ENCODE measurements at regions not wholly inside any gene's neighbourhood (a gene's known extent, or its start where the extent isn't known, plus 50 kb on each side); places are given as distances from the start of the nearest gene placed in this dataset.
A peak's percentile ranks its signal among the peaks of the same experiment; 100 is the strongest.
"Not testable (repeated sequence)": the region's sequence is repeated elsewhere in the genome, so short reads cannot be mapped to it uniquely, and the experiment has no call there.

GRCh38 chr20:41738604-41739206 lies 120.5 kb upstream of the CHD6 start:
- WGBS (ENCODE audit: insufficient coverage) = 4% methylated on average over 5 of the region's 6 CpGs
- peak; percentile 36 for DNase-seq
- Histone ChIP-seq H3K4me3 (ENCODE audit: low read length) (no peak overlapping the region), H3K27me3 (ENCODE audit: control insufficient read depth, insufficient read depth, low read length) (no peaks in the 10 kb centered on the region), H3K27ac (ENCODE audit: low read length) (no peak overlapping the region), H3K36me3 (ENCODE audit: control insufficient read depth, insufficient read depth, low read length) (no peaks in the 10 kb centered on the region), H3K4me1 (ENCODE audit: control insufficient read depth, insufficient read depth, low read length) (no peaks in the 10 kb centered on the region), H3K9me3 (replicated peaks; ENCODE audit: control insufficient read depth, low read depth, low read length) (peaks cover 3% of the 10 kb centered on the region)

- DNase-seq = no peak
- no CpG with 5 or more reads among the region's 3 CpGs for WGBS (ENCODE audit: insufficient coverage)
- peaks cover 3% of the 10 kb centered on the region for H3K9me3 ChIP-seq (replicated peaks; ENCODE audit: control insufficient read depth, low read depth, low read length)
- no peak overlapping the region for H3K27ac ChIP-seq (ENCODE audit: low read length)
- no peaks in the 10 kb centered on the region for H3K27me3 ChIP-seq (ENCODE audit: control insufficient read depth, insufficient read depth, low read length)
- no peaks in the 10 kb centered on the region for H3K36me3 ChIP-seq (ENCODE audit: control insufficient read depth, insufficient read depth, low read length)
- no peaks in the 10 kb centered on the region for H3K4me1 ChIP-seq (ENCODE audit: control insufficient read depth, insufficient read depth, low read length)
- H3K4me3 ChIP-seq (ENCODE audit: low read length) = no peak overlapping the region
Measured at GRCh38 chr20:41735949-41736348, 117.8 kb upstream of the CHD6 start.

GRCh38 chr20:41734506-41734945 lies 116.3 kb upstream of the CHD6 start:
- Histone ChIP-seq H3K27ac (ENCODE audit: low read length) (no peak overlapping the region), H3K4me3 (ENCODE audit: low read length) (no peak overlapping the region), H3K27me3 (ENCODE audit: control insufficient read depth, insufficient read depth, low read length) (no peaks in the 10 kb centered on the region), H3K36me3 (ENCODE audit: control insufficient read depth, insufficient read depth, low read length) (no peaks in the 10 kb centered on the region), H3K4me1 (ENCODE audit: control insufficient read depth, insufficient read depth, low read length) (no peaks in the 10 kb centered on the region), H3K9me3 (replicated peaks; ENCODE audit: control insufficient read depth, low read depth, low read length) (peaks cover 3% of the 10 kb centered on the region)
- DNase-seq = peak; percentile 15
- 56% methylated on average over 2 of the region's 5 CpGs for WGBS (ENCODE audit: insufficient coverage)

- Histone ChIP-seq H3K27ac (ENCODE audit: low read length) (no peak overlapping the region), H3K4me1 (ENCODE audit: control insufficient read depth, insufficient read depth, low read length) (no peaks in the 10 kb centered on the region), H3K36me3 (ENCODE audit: control insufficient read depth, insufficient read depth, low read length) (no peaks in the 10 kb centered on the region), H3K4me3 (ENCODE audit: low read length) (no peak overlapping the region), H3K27me3 (ENCODE audit: control insufficient read depth, insufficient read depth, low read length) (no peaks in the 10 kb centered on the region), H3K9me3 (replicated peaks; ENCODE audit: control insufficient read depth, low read depth, low read length) (peaks cover 3% of the 10 kb centered on the region)
- no peak for DNase-seq
- 30% methylated on average over 1 of the region's 5 CpGs for WGBS (ENCODE audit: insufficient coverage)
Measured at GRCh38 chr20:41733151-41733550, 115.0 kb upstream of the CHD6 start.

GRCh38 chr20:41731198-41731597 lies 113.0 kb upstream of the CHD6 start:
- not testable (repeated sequence) for H3K9me3 ChIP-seq (replicated peaks; ENCODE audit: control insufficient read depth, low read depth, low read length); H3K36me3 ChIP-seq (ENCODE audit: control insufficient read depth, insufficient read depth, low read length); H3K27ac ChIP-seq (ENCODE audit: low read length); DNase-seq; H3K27me3 ChIP-seq (ENCODE audit: control insufficient read depth, insufficient read depth, low read length); H3K4me1 ChIP-seq (ENCODE audit: control insufficient read depth, insufficient read depth, low read length); H3K4me3 ChIP-seq (ENCODE audit: low read length)
- no CpG with 5 or more reads among the region's 3 CpGs for WGBS (ENCODE audit: insufficient coverage)

- not testable (repeated sequence) for H3K4me1 ChIP-seq (ENCODE audit: control insufficient read depth, insufficient read depth, low read length); H3K36me3 ChIP-seq (ENCODE audit: control insufficient read depth, insufficient read depth, low read length); H3K4me3 ChIP-seq (ENCODE audit: low read length); H3K9me3 ChIP-seq (replicated peaks; ENCODE audit: control insufficient read depth, low read depth, low read length); DNase-seq; H3K27ac ChIP-seq (ENCODE audit: low read length); H3K27me3 ChIP-seq (ENCODE audit: control insufficient read depth, insufficient read depth, low read length)
- no CpG with 5 or more reads among the region's 6 CpGs for WGBS (ENCODE audit: insufficient coverage)
Measured at GRCh38 chr20:41727681-41728080, 109.5 kb upstream of the CHD6 start.

GRCh38 chr20:41726727-41727126 lies 108.5 kb upstream of the CHD6 start:
- 92% methylated on average over 2 of the region's 4 CpGs for WGBS (ENCODE audit: insufficient coverage)
- no peaks in the 10 kb centered on the region for H3K4me1 ChIP-seq (ENCODE audit: control insufficient read depth, insufficient read depth, low read length)
- DNase-seq = no peak

GRCh38 chr20:41719151-41719550 lies 101.0 kb upstream of the CHD6 start:
- no peak for DNase-seq
- no peaks in the 10 kb centered on the region for H3K9me3 ChIP-seq (replicated peaks; ENCODE audit: control insufficient read depth, low read depth, low read length)
- H3K27ac ChIP-seq (ENCODE audit: low read length) = no peak overlapping the region
- no peaks in the 10 kb centered on the region for H3K27me3 ChIP-seq (ENCODE audit: control insufficient read depth, insufficient read depth, low read length)
- H3K36me3 ChIP-seq (ENCODE audit: control insufficient read depth, insufficient read depth, low read length) = no peaks in the 10 kb centered on the region
- 87% methylated on average over 4 of the region's 4 CpGs for WGBS (ENCODE audit: insufficient coverage)
- no peak overlapping the region for H3K4me3 ChIP-seq (ENCODE audit: low read length)
- no peaks in the 10 kb centered on the region for H3K4me1 ChIP-seq (ENCODE audit: control insufficient read depth, insufficient read depth, low read length)

More at GRCh38 chr20:41726727-41727126, 108.5 kb upstream of the CHD6 start:
- Histone ChIP-seq H3K27ac (ENCODE audit: low read length) (no peak overlapping the region), H3K9me3 (replicated peaks; ENCODE audit: control insufficient read depth, low read depth, low read length) (no peaks in the 10 kb centered on the region), H3K36me3 (ENCODE audit: control insufficient read depth, insufficient read depth, low read length) (no peaks in the 10 kb centered on the region), H3K4me3 (ENCODE audit: low read length) (no peak overlapping the region), H3K27me3 (ENCODE audit: control insufficient read depth, insufficient read depth, low read length) (no peaks in the 10 kb centered on the region)

GRCh38 chr20:41717483-41717882 lies 99.3 kb upstream of the CHD6 start:
- H3K4me3 ChIP-seq (ENCODE audit: low read length) = no peak overlapping the region
- H3K27ac ChIP-seq (ENCODE audit: low read length) = no peak overlapping the region
- no peaks in the 10 kb centered on the region for H3K9me3 ChIP-seq (replicated peaks; ENCODE audit: control insufficient read depth, low read depth, low read length)
- WGBS (ENCODE audit: insufficient coverage) = 53% methylated on average over 3 of the region's 3 CpGs
- DNase-seq = peak; percentile 30
- H3K27me3 ChIP-seq (ENCODE audit: control insufficient read depth, insufficient read depth, low read length) = no peaks in the 10 kb centered on the region
- H3K4me1 ChIP-seq (ENCODE audit: control insufficient read depth, insufficient read depth, low read length) = no peaks in the 10 kb centered on the region
- H3K36me3 ChIP-seq (ENCODE audit: control insufficient read depth, insufficient read depth, low read length) = no peaks in the 10 kb centered on the region

- DNase-seq = no peak
- Histone ChIP-seq H3K4me1 (ENCODE audit: control insufficient read depth, insufficient read depth, low read length) (no peaks in the 10 kb centered on the region), H3K4me3 (ENCODE audit: low read length) (no peak overlapping the region), H3K9me3 (replicated peaks; ENCODE audit: control insufficient read depth, low read depth, low read length) (no peaks in the 10 kb centered on the region), H3K27ac (ENCODE audit: low read length) (no peak overlapping the region), H3K27me3 (ENCODE audit: control insufficient read depth, insufficient read depth, low read length) (no peaks in the 10 kb centered on the region), H3K36me3 (ENCODE audit: control insufficient read depth, insufficient read depth, low read length) (no peaks in the 10 kb centered on the region)
Measured at GRCh38 chr20:41716911-41717310, 98.7 kb upstream of the CHD6 start.

- H3K27ac ChIP-seq (ENCODE audit: low read length) = no peak overlapping the region
- no peaks in the 10 kb centered on the region for H3K9me3 ChIP-seq (replicated peaks; ENCODE audit: control insufficient read depth, low read depth, low read length)
- no peaks in the 10 kb centered on the region for H3K4me1 ChIP-seq (ENCODE audit: control insufficient read depth, insufficient read depth, low read length)
- H3K36me3 ChIP-seq (ENCODE audit: control insufficient read depth, insufficient read depth, low read length) = no peaks in the 10 kb centered on the region
- WGBS (ENCODE audit: insufficient coverage) = 67% methylated on average over 1 of the region's 3 CpGs
- H3K27me3 ChIP-seq (ENCODE audit: control insufficient read depth, insufficient read depth, low read length) = no peaks in the 10 kb centered on the region
- no peak for DNase-seq
- H3K4me3 ChIP-seq (ENCODE audit: low read length) = no peak overlapping the region
Measured at GRCh38 chr20:41716436-41716835, 98.3 kb upstream of the CHD6 start.

Data from muscle of leg (tissue), 3 donors.